ENCODE measurements at regions not wholly inside any gene's neighbourhood (a gene's known extent, or its start where the extent isn't known, plus 50 kb on each side); places are given as distances from the start of the nearest gene placed in this dataset.

GRCh38 chr10:33565231-33565630, 230.8 kb upstream of the NRP1 start:
- TF ChIP-seq MAX (IDR thresholded peaks at IDR 0.05) (no peak), EP300 (IDR thresholded peaks at IDR 0.05; ENCODE audit: borderline replicate concordance) (no peak), YY1 (IDR thresholded peaks at IDR 0.05; ENCODE audit: low read depth) (no peak), ZBTB7A (IDR thresholded peaks at IDR 0.05; ENCODE audit: low read depth) (no peak), FOXM1 (IDR thresholded peaks at IDR 0.05; ENCODE audit: borderline replicate concordance, low read depth) (no peak)
